Astrocyte of the spinal cord (primary cell): ENCODE measurements at regions not wholly inside any gene's neighbourhood (a gene's known extent, or its start where the extent isn't known, plus 50 kb on each side); places are given as distances from the start of the nearest gene placed in this dataset.
"Not testable (repeated sequence)": the region's sequence is repeated elsewhere in the genome, so short reads cannot be mapped to it uniquely, and the experiment has no call there.

Source experiments
- DNase-seq: peaks from one replicate; pipeline ENCODE4 v3.0.0; 2011; ENCODE audit warnings: low read depth, low spot score
- H3K4me3 ChIP-seq: 2 replicates; pipeline ENCODE4 v1.5.1; 2011; ENCODE audit warnings: low read depth, mild to moderate bottlenecking, low read length, moderate library complexity
- in situ Hi-C: cut with HindIII; loops from 2 replicates; pipeline ENCODE4 v1.10.0; 2017; ENCODE audit warnings: low sequenced_read_pairs
- TF ChIP-seq, protein P1 (sequence below): IDR thresholded peaks from 2 replicates; pipeline ENCODE4 v1.5.1; 2012; ENCODE audit warnings: low read depth, mild to moderate bottlenecking, low read length, inconsistent platforms

- no peak overlapping the region for H3K4me3 ChIP-seq
- DNase-seq: no peak
- in situ Hi-C loops: no loop called here
- TF ChIP-seq, protein P1, sequence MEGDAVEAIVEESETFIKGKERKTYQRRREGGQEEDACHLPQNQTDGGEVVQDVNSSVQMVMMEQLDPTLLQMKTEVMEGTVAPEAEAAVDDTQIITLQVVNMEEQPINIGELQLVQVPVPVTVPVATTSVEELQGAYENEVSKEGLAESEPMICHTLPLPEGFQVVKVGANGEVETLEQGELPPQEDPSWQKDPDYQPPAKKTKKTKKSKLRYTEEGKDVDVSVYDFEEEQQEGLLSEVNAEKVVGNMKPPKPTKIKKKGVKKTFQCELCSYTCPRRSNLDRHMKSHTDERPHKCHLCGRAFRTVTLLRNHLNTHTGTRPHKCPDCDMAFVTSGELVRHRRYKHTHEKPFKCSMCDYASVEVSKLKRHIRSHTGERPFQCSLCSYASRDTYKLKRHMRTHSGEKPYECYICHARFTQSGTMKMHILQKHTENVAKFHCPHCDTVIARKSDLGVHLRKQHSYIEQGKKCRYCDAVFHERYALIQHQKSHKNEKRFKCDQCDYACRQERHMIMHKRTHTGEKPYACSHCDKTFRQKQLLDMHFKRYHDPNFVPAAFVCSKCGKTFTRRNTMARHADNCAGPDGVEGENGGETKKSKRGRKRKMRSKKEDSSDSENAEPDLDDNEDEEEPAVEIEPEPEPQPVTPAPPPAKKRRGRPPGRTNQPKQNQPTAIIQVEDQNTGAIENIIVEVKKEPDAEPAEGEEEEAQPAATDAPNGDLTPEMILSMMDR: no peak
Measured at GRCh38 chr22:11598492-11599440, 3929.2 kb upstream of the OR11H1 start.

GRCh38 chr22:11599456-11599855 lies 3928.5 kb upstream of the OR11H1 start:
- in situ Hi-C loops, DNase-seq, H3K4me3 ChIP-seq: not testable (repeated sequence)

DNA sequence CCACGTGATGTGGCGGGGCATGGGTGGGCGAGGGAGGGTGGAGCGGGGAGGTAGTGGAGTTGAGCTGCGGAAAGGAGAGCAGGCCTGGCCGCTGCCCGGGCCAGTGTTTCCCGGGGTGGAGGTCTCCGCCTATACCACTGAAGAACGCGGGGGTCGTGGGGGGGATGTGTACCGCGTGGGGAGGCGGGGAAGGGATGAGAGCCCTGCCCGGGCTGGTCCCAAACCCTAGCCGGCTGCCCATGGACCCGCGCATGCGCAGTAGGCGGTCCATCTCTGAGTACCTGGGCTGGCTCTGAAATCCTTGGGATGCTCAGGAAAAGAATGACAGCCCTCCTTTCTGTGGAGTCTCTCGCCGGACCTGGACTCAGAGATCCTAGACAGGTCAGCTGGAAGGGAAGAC lies 3927.8 kb upstream of the OR11H1 start:
- DNase-seq, H3K4me3 ChIP-seq, in situ Hi-C loops: not testable (repeated sequence)

- DNase-seq, in situ Hi-C loops, H3K4me3 ChIP-seq: not testable (repeated sequence)
Measured at GRCh38 chr22:11600896-11601890, 3926.8 kb upstream of the OR11H1 start.

GRCh38 chr22:11604635-11605395 lies 3923.2 kb upstream of the OR11H1 start:
- in situ Hi-C loops: not testable (repeated sequence)

GRCh38 chr22:11605468-11605981 lies 3922.5 kb upstream of the OR11H1 start:
- in situ Hi-C loops: no loop called here
- TF ChIP-seq, protein P1: no peak
- DNase-seq: no peak
- H3K4me3 ChIP-seq: no peak overlapping the region

More at GRCh38 chr22:11604635-11605395, 3923.2 kb upstream of the OR11H1 start:
- not testable (repeated sequence) for H3K4me3 ChIP-seq, DNase-seq

- DNase-seq, in situ Hi-C loops, H3K4me3 ChIP-seq: not testable (repeated sequence)
Measured at GRCh38 chr22:11606047-11607000, 3921.7 kb upstream of the OR11H1 start.

- DNase-seq, in situ Hi-C loops, H3K4me3 ChIP-seq: not testable (repeated sequence)
Measured at GRCh38 chr22:11607215-11607614, 3920.8 kb upstream of the OR11H1 start.

DNA sequence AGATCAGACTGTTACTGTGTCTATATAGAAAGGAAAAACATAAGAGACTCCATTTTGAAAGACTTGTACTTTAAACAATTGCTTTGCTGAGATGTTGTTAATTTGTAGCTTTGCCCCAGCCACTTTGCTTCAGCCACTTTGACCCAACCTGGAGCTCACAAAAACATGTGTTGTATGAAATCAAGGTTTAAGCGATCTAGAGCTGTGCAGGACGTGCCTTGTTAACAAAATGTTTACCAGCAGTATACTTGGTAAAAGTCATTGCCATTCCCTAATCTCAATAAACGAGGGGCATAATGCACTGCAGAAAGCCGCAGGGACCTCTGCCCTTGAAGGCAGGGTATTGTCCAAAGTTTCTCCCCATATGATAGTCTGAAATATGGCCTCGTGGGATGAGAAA lies 3919.5 kb upstream of the OR11H1 start:
- in situ Hi-C loops, H3K4me3 ChIP-seq, DNase-seq: not testable (repeated sequence)

DNA sequence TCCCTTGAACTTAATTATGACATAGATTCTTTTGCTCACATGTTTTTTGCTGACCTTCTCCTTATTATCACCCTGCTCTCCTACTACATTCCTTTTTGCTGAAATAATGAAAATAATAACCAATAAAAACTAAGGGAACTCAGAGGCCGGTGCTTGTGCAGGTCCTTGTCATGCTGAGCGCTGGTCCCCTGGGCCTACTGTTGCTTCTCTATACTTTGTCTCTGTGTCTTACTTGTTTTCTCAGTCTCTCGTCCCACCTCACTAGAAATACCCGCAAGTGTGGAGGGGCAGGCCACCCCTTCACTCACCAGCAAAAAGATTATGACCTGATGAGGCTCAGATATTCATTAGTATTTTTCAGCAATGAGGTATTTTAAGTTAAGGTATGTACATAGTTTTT lies 3918.8 kb upstream of the OR11H1 start:
- H3K4me3 ChIP-seq, in situ Hi-C loops, DNase-seq: not testable (repeated sequence)

GRCh38 chr22:11611280-11611679 lies 3916.7 kb upstream of the OR11H1 start:
- in situ Hi-C loops, DNase-seq: not testable (repeated sequence)

DNA sequence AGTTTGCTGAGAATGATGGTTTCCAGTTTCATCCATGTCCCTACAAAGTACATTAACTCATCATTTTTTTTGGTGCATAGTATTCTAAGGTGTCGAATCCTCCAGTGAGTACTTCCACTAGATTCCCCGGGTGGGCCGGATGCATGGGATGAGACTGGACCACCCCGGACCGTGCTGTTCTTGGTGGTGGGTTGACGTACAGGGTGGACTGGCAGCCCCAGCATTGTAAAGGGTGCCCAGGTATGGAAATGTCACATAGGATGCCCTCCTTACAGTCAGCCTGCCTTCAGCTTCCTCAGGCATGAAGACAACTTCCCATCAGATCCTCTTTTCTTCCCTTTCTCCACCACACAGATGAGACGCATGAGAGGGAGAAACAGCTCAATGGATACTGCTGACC lies 3916.1 kb upstream of the OR11H1 start:
- DNase-seq, in situ Hi-C loops, H3K4me3 ChIP-seq: not testable (repeated sequence)

More at GRCh38 chr22:11611280-11611679, 3916.7 kb upstream of the OR11H1 start:
- H3K4me3 ChIP-seq: not testable (repeated sequence)
